ACC112 (cell line): ENCODE measurements at regions not wholly inside any gene's neighbourhood (a gene's known extent, or its start where the extent isn't known, plus 50 kb on each side); places are given as distances from the start of the nearest gene placed in this dataset.
"Not testable (repeated sequence)": the region's sequence is repeated elsewhere in the genome, so short reads cannot be mapped to it uniquely, and the experiment has no call there.

Source experiments
- H2AFZ ChIP-seq: fragments of 200-600 bp; sonication (generic); one replicate; pipeline ENCODE4 v1.6.0; 2017; ENCODE audit warnings: antibody characterized with exemption, low read length; ENCODE audit not compliant: unreplicated experiment
- H3K27ac ChIP-seq: fragments of 200-600 bp; sonication (generic); 2 replicates; pipeline ENCODE4 v1.5.1; 2014; ENCODE audit warnings: low read depth, mild to moderate bottlenecking, antibody characterized with exemption, low read length, moderate library complexity
- H3K27me3 ChIP-seq: fragments of 200-600 bp; sonication (generic); 2 replicates; pipeline ENCODE4 v1.6.1; 2014; ENCODE audit warnings: mild to moderate bottlenecking, antibody characterized with exemption, low read length, moderate library complexity, mixed read lengths; ENCODE audit not compliant: insufficient read depth
- H3K36me3 ChIP-seq: fragments of 200-600 bp; sonication (generic); 2 replicates; pipeline ENCODE4 v1.6.1; 2016; ENCODE audit warnings: mild to moderate bottlenecking, antibody characterized with exemption, low read length, moderate library complexity, mixed read lengths; ENCODE audit not compliant: insufficient read depth
- H3K4me1 ChIP-seq: fragments of 200-600 bp; sonication (generic); one replicate; pipeline ENCODE4 v1.6.1; 2016; ENCODE audit warnings: low read length, mixed read lengths; ENCODE audit not compliant: insufficient read depth, unreplicated experiment, control insufficient read depth
- H3K4me3 ChIP-seq: fragments of 200-600 bp; sonication (generic); 2 replicates; pipeline ENCODE4 v1.5.1; 2014; ENCODE audit warnings: mild to moderate bottlenecking, low read depth, low read length
- H3K79me2 ChIP-seq: fragments of 200-600 bp; sonication (generic); one replicate; pipeline ENCODE4 v1.6.0; 2016; ENCODE audit warnings: low read length; ENCODE audit not compliant: control insufficient read depth, unreplicated experiment, insufficient read depth

DNA sequence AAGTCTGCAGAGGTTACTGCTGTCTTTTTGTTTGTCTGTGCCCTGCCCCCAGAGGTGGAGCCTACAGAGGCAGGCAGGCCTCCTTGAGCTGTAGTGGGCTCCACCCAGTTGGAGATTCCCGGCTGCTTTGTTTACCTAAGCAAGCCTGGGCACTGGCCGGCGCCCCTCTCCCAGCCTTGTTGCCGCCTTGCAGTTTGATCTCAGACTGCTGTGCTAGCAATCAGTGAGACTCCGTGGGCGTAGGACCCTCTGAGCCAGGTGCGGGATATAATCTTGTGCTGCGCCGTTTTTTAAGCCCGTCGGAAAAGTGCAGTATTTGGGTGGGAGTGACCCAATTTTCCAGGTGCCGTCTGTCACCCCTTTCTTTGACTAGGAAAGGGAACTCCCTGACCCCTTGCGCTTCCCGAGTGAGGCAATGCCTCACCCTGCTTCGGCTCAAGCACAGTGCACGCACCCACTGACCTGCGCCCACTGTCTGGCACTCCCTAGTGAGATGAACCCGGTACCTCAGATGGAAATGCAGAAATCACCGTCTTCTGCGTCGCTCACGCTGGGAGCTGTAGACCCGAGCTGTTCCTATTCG, 198.9 kb upstream of the ECI2 start:
- H3K27me3 ChIP-seq, H2AFZ ChIP-seq, H3K79me2 ChIP-seq, H3K4me3 ChIP-seq, H3K36me3 ChIP-seq, H3K27ac ChIP-seq, H3K4me1 ChIP-seq: not testable (repeated sequence)

GRCh38 chr6:4327841-4328240, 192.5 kb upstream of the ECI2 start:
- H3K4me3 ChIP-seq, result no peak overlapping the region

GRCh38 chr6:4324746-4325145, 189.4 kb upstream of the ECI2 start:
- Histone ChIP-seq H2AFZ (no peak overlapping the region), H3K27me3 (no peaks in the 10 kb centered on the region), H3K27ac (no peak overlapping the region), H3K4me3 (no peak overlapping the region), H3K79me2 (no peaks in the 10 kb centered on the region), H3K36me3 (no peaks in the 10 kb centered on the region), H3K4me1 (peaks cover 20% of the 10 kb centered on the region)

More at GRCh38 chr6:4327841-4328240, 192.5 kb upstream of the ECI2 start:
- Histone ChIP-seq H3K27me3 (no peaks in the 10 kb centered on the region), H3K36me3 (no peaks in the 10 kb centered on the region), H2AFZ (no peak overlapping the region), H3K4me1 (no peaks in the 10 kb centered on the region), H3K27ac (no peak overlapping the region), H3K79me2 (no peaks in the 10 kb centered on the region)

- H3K36me3 ChIP-seq, result no peaks in the 10 kb centered on the region
- no peaks in the 10 kb centered on the region for H3K27me3 ChIP-seq
- H3K79me2 ChIP-seq, result no peaks in the 10 kb centered on the region
- H3K27ac ChIP-seq, result no peak overlapping the region
- H3K4me3 ChIP-seq, result no peak overlapping the region
- no peak overlapping the region for H2AFZ ChIP-seq
- H3K4me1 ChIP-seq, result peaks cover 23% of the 10 kb centered on the region
Observed at GRCh38 chr6:4323322-4323721, 187.9 kb upstream of the ECI2 start.

GRCh38 chr6:4322846-4323309, 187.5 kb upstream of the ECI2 start:
- H3K4me3 ChIP-seq, result no peak overlapping the region
- H3K4me1 ChIP-seq, result peaks cover 23% of the 10 kb centered on the region
- no peaks in the 10 kb centered on the region for H3K36me3 ChIP-seq
- no peaks in the 10 kb centered on the region for H3K79me2 ChIP-seq
- H2AFZ ChIP-seq, result no peak overlapping the region
- H3K27ac ChIP-seq, result no peak overlapping the region
- no peaks in the 10 kb centered on the region for H3K27me3 ChIP-seq

DNA sequence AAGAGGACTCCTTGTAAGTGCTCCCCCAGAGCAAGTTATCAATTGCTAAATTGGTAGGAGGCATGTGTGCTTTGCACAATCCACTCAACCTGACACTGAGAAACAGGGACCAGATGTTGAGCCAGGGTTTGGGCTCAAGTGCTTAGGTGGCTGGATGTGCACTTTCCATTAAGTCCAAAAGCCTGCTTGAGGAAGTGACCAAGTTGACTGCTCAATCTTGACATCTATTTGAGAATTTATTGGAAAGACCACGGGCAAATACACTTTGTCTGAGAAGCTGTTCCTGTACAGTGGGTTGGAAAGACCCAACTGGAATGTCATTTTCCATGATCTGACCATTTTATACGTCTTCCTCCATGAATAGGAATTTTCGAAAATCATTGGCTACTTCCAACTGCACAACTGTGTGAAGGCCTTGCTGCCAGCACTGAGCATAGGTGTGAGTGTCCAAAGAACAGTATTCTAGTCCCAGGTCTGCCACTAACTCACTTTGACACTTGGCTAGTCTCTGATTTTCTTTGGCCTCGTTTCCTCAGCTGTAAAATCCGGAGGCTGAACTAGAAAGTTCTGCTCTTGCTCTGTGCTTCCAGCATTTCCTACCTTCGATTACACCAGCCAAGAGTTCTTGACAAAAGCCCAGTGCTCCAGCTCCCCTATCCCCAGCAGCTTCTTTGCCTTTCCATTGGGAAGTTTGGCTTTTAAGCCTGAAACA, 186.9 kb upstream of the ECI2 start:
- Histone ChIP-seq H3K4me1 (peaks cover 29% of the 10 kb centered on the region), H3K36me3 (no peaks in the 10 kb centered on the region), H2AFZ (no peak overlapping the region), H3K27ac (peak overlapping the region; percentile 97), H3K27me3 (no peaks in the 10 kb centered on the region), H3K79me2 (no peaks in the 10 kb centered on the region), H3K4me3 (no peak overlapping the region)

DNA sequence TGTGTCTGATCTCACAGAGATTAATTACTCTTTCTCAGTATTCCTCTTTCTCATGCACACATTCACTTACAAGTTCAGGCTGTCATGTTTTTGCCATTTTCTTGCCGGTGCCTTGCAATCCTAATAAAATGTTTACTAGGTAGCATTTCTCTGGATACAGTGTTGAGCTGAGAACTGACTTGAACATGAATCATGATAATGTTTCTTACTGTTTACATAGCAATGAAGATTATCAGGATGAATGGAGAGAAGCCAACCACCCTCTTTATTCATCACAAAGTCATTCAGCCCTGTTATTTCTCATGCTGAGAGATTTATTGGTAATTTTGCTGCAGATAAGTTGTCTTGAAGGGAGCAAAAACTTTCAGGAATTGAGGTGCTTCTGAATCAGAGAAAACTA, 185.5 kb upstream of the ECI2 start:
- Histone ChIP-seq H3K36me3 (no peaks in the 10 kb centered on the region), H3K79me2 (no peaks in the 10 kb centered on the region), H3K4me3 (peak overlapping the region; percentile 14; the same call in 1 of the 2 replicates), H3K27ac (peak overlapping the region; percentile 97), H3K4me1 (peaks cover 39% of the 10 kb centered on the region), H3K27me3 (no peaks in the 10 kb centered on the region), H2AFZ (peak overlapping the region; percentile 33)

DNA sequence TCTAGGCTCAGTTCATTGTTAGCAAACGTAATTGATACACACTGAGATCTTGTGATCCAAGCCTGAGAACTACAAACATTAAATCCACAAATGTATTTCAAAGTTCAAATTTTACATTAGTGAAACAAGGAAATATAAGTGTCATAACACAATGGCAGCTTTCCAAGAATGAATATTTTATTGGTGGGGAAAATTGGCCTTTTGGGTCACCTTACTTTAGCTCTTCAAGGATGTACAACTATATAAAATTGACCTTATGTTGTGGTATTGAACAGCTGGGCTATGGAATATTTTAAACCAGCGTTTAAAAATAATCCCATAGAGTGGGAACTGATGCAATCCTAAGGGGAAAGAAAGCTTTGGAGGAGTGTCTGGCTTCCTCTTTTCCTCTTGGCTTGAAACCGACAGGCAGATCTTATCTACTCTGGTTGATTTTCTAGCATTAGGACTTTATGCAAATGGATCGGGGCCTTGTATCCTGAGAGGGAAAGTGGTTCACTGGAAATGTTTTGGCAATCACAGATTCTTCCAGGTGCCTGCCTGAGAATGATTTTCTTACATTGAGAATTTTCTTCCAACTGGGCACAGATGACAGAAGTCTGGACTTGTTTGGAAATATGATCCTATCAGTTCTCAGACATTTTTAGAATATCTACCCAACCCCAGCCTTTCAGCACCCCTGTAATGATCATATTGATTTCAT, 184.8 kb upstream of the ECI2 start:
- Histone ChIP-seq H3K79me2 (no peaks in the 10 kb centered on the region), H3K27ac (peak overlapping the region; percentile 97), H3K27me3 (no peaks in the 10 kb centered on the region), H3K36me3 (no peaks in the 10 kb centered on the region), H2AFZ (peak overlapping the region; percentile 23), H3K4me1 (peaks cover 39% of the 10 kb centered on the region), H3K4me3 (peak overlapping the region; percentile 14; the same call in 1 of the 2 replicates)

- Histone ChIP-seq H2AFZ (no peak overlapping the region), H3K27me3 (no peaks in the 10 kb centered on the region), H3K27ac (no peak overlapping the region), H3K4me1 (peaks cover 47% of the 10 kb centered on the region), H3K4me3 (no peak overlapping the region), H3K79me2 (no peaks in the 10 kb centered on the region), H3K36me3 (no peaks in the 10 kb centered on the region)
Observed at GRCh38 chr6:4318321-4318720, 182.9 kb upstream of the ECI2 start.

DNA sequence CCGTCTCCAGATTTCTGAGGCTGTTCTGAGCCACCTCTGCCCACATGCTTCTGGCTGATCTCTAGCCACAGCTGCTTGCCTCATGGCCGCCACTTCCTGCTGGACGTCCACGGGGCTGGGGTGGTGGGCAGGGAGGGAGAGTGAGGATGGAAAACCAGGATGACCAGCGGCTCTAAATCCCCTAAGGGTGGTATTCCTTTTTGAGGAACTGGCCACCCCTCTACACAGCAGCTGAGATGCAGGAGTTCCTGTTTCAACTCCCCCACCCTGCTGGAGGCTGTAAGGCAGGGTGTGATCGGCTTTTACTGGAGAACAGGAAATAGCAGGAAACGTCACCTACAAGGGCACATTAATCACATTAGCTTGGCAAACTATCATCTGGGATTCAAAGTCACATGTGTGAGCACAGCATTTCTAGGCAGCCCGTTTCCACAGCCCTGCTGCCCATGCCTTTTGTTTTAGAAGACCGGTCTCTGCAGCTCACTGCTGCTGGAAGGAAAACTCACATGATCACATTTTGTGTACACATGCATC, 181.6 kb upstream of the ECI2 start:
- Histone ChIP-seq H3K4me1 (peaks cover 54% of the 10 kb centered on the region), H3K27me3 (no peaks in the 10 kb centered on the region), H2AFZ (peak overlapping the region; percentile 50), H3K4me3 (no peak overlapping the region), H3K36me3 (no peaks in the 10 kb centered on the region), H3K27ac (peak overlapping the region; percentile 53), H3K79me2 (no peaks in the 10 kb centered on the region)
